ENCODE measurements at regions not wholly inside any gene's neighbourhood (a gene's known extent, or its start where the extent isn't known, plus 50 kb on each side); places are given as distances from the start of the nearest gene placed in this dataset.

- Histone ChIP-seq H3K4me1 (ENCODE audit: insufficient read depth, low read length, poor library complexity, severe bottlenecking) (no peaks in the 10 kb centered on the region), H3K36me3 (ENCODE audit: insufficient read depth, low read length) (no peaks in the 10 kb centered on the region), H3K9ac (ENCODE audit: low read depth, low read length, poor library complexity, severe bottlenecking) (no peak overlapping the region)
These were observed 427.2 kb upstream of the CBLB start for GRCh38 chr3:106296062-106296461.

GRCh38 chr3:106299300-106300098 lies 430.7 kb upstream of the CBLB start:
- no peaks in the 10 kb centered on the region for H3K9me2 ChIP-seq (replicated peaks; ENCODE audit: low read depth, low read length)
- no peaks in the 10 kb centered on the region for H3K36me3 ChIP-seq (ENCODE audit: insufficient read depth, low read length)
- H3K27me3 ChIP-seq (ENCODE audit: insufficient read depth, low read length, poor library complexity, severe bottlenecking), result no peaks in the 10 kb centered on the region
- H3K9me3 ChIP-seq (ENCODE audit: insufficient read depth, low read depth, low read length), result no peaks in the 10 kb centered on the region
- no peak overlapping the region for H3K4me3 ChIP-seq (ENCODE audit: low read length, poor library complexity, severe bottlenecking)
- H3K9ac ChIP-seq (ENCODE audit: low read depth, low read length, poor library complexity, severe bottlenecking), result no peak overlapping the region
- no peak overlapping the region for H2AFZ ChIP-seq (ENCODE audit: low read length)
- H3F3A ChIP-seq (ENCODE audit: low read depth), result peaks cover 4% of the 10 kb centered on the region; the same call in 1 of the 2 replicates
- TF ChIP-seq, protein P1, sequence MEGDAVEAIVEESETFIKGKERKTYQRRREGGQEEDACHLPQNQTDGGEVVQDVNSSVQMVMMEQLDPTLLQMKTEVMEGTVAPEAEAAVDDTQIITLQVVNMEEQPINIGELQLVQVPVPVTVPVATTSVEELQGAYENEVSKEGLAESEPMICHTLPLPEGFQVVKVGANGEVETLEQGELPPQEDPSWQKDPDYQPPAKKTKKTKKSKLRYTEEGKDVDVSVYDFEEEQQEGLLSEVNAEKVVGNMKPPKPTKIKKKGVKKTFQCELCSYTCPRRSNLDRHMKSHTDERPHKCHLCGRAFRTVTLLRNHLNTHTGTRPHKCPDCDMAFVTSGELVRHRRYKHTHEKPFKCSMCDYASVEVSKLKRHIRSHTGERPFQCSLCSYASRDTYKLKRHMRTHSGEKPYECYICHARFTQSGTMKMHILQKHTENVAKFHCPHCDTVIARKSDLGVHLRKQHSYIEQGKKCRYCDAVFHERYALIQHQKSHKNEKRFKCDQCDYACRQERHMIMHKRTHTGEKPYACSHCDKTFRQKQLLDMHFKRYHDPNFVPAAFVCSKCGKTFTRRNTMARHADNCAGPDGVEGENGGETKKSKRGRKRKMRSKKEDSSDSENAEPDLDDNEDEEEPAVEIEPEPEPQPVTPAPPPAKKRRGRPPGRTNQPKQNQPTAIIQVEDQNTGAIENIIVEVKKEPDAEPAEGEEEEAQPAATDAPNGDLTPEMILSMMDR (conservative IDR thresholded peaks at IDR 0.05; ENCODE audit: low read length), result no peak
- no peak for TF ChIP-seq EZH2phosphoT487 (IDR thresholded peaks at IDR 0.05; ENCODE audit: borderline replicate concordance)
- H3K79me2 ChIP-seq (ENCODE audit: insufficient read depth, low read length), result no peaks in the 10 kb centered on the region
- no peak overlapping the region for H3K4me2 ChIP-seq (ENCODE audit: low read depth, low read length, poor library complexity, severe bottlenecking)
- peaks cover 16% of the 10 kb centered on the region for H3K4me1 ChIP-seq (ENCODE audit: insufficient read depth, low read length, poor library complexity, severe bottlenecking)
- no peaks in the 10 kb centered on the region for H4K20me1 ChIP-seq (ENCODE audit: insufficient read depth, low read length, poor library complexity, severe bottlenecking)

More at GRCh38 chr3:106296062-106296461, 427.2 kb upstream of the CBLB start:
- Histone ChIP-seq H4K20me1 (ENCODE audit: insufficient read depth, low read length, poor library complexity, severe bottlenecking) (no peaks in the 10 kb centered on the region), H2AFZ (ENCODE audit: low read length) (no peak overlapping the region), H3K27me3 (ENCODE audit: insufficient read depth, low read length, poor library complexity, severe bottlenecking) (no peaks in the 10 kb centered on the region), H3K4me3 (ENCODE audit: low read length, poor library complexity, severe bottlenecking) (no peak overlapping the region), H3K9me3 (ENCODE audit: insufficient read depth, low read depth, low read length) (no peaks in the 10 kb centered on the region), H3F3A (ENCODE audit: low read depth) (no peaks in the 10 kb centered on the region), H3K4me2 (ENCODE audit: low read depth, low read length, poor library complexity, severe bottlenecking) (no peak overlapping the region), H3K79me2 (ENCODE audit: insufficient read depth, low read length) (no peaks in the 10 kb centered on the region), H3K9me2 (replicated peaks; ENCODE audit: low read depth, low read length) (no peaks in the 10 kb centered on the region)
- TF ChIP-seq, protein P1 (conservative IDR thresholded peaks at IDR 0.05; ENCODE audit: low read length), result no peak
- TF ChIP-seq EZH2phosphoT487 (IDR thresholded peaks at IDR 0.05; ENCODE audit: borderline replicate concordance), result no peak

GRCh38 chr3:106302451-106303221 lies 433.8 kb upstream of the CBLB start:
- Histone ChIP-seq H3K36me3 (ENCODE audit: insufficient read depth, low read length) (no peaks in the 10 kb centered on the region), H4K20me1 (ENCODE audit: insufficient read depth, low read length, poor library complexity, severe bottlenecking) (no peaks in the 10 kb centered on the region), H3K79me2 (ENCODE audit: insufficient read depth, low read length) (no peaks in the 10 kb centered on the region), H3K9ac (ENCODE audit: low read depth, low read length, poor library complexity, severe bottlenecking) (no peak overlapping the region), H3F3A (ENCODE audit: low read depth) (peaks cover 4% of the 10 kb centered on the region; the same call in 1 of the 2 replicates), H3K27me3 (ENCODE audit: insufficient read depth, low read length, poor library complexity, severe bottlenecking) (no peaks in the 10 kb centered on the region), H2AFZ (ENCODE audit: low read length) (peak overlapping the region; percentile 34; the same call in 1 of the 2 replicates), H3K9me3 (ENCODE audit: insufficient read depth, low read depth, low read length) (no peaks in the 10 kb centered on the region), H3K4me1 (ENCODE audit: insufficient read depth, low read length, poor library complexity, severe bottlenecking) (peaks cover 16% of the 10 kb centered on the region), H3K9me2 (replicated peaks; ENCODE audit: low read depth, low read length) (no peaks in the 10 kb centered on the region), H3K4me2 (ENCODE audit: low read depth, low read length, poor library complexity, severe bottlenecking) (peak overlapping the region; percentile 43), H3K4me3 (ENCODE audit: low read length, poor library complexity, severe bottlenecking) (peak overlapping the region; percentile 3)
- TF ChIP-seq EZH2phosphoT487 (IDR thresholded peaks at IDR 0.05; ENCODE audit: borderline replicate concordance), result no peak
- TF ChIP-seq, protein P1 (conservative IDR thresholded peaks at IDR 0.05; ENCODE audit: low read length), result no peak
